ENCODE measurements at regions not wholly inside any gene's neighbourhood (a gene's known extent, or its start where the extent isn't known, plus 50 kb on each side); places are given as distances from the start of the nearest gene placed in this dataset.

DNA sequence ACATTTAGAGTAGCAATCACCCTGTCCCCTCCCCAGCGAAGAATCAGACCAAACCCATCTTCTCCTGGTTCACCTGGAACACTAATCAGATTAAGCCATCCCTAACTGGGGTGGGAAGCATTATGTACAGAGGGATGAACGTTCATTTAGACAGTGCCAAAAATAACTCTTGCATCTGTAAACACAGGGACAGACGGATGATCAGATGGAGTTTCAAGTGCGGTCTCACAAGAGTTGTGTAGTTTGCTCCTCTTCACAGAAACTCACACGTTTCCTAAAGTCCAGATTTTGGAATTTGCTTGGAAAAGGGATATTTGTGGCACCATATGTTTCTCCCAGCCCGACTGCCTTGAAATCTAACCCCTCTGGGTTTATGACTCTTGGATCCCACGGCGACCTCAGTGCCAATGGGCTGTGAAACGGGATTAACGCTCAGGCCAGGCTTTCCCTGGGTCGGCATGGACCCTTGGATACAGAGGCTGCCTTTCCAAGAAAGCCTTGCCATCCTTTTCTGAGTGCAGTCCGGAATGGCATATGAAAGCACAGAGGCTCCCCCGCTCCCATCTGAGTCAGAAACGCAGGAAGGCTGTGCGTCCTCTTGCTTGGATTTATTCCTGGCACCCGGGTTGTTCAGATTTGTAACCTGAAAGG is 293.2 kb upstream of the HABP2 start:
- ATAC-seq: no peak
- intact Hi-C loops (cut with DNase I): no loop called here
- Histone ChIP-seq H3K4me3 (no peak overlapping the region), H3K27ac (no peak overlapping the region), H3K36me3 (no peaks in the 10 kb centered on the region), H3K4me1 (no peaks in the 10 kb centered on the region), H3K27me3 (no peaks in the 10 kb centered on the region), H3K9me3 (no peaks in the 10 kb centered on the region)
- 62% methylated on average over 11 of the region's 16 CpGs for WGBS (ENCODE audit: insufficient coverage, low coverage, low lambda C conversion rate, missing lambda C conversion rate)
- TF ChIP-seq POLR2A (IDR thresholded peaks at IDR 0.05): no peak
- TF ChIP-seq, protein P1, sequence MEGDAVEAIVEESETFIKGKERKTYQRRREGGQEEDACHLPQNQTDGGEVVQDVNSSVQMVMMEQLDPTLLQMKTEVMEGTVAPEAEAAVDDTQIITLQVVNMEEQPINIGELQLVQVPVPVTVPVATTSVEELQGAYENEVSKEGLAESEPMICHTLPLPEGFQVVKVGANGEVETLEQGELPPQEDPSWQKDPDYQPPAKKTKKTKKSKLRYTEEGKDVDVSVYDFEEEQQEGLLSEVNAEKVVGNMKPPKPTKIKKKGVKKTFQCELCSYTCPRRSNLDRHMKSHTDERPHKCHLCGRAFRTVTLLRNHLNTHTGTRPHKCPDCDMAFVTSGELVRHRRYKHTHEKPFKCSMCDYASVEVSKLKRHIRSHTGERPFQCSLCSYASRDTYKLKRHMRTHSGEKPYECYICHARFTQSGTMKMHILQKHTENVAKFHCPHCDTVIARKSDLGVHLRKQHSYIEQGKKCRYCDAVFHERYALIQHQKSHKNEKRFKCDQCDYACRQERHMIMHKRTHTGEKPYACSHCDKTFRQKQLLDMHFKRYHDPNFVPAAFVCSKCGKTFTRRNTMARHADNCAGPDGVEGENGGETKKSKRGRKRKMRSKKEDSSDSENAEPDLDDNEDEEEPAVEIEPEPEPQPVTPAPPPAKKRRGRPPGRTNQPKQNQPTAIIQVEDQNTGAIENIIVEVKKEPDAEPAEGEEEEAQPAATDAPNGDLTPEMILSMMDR (IDR thresholded peaks at IDR 0.05): no peak
- DNase-seq: no peak

DNA sequence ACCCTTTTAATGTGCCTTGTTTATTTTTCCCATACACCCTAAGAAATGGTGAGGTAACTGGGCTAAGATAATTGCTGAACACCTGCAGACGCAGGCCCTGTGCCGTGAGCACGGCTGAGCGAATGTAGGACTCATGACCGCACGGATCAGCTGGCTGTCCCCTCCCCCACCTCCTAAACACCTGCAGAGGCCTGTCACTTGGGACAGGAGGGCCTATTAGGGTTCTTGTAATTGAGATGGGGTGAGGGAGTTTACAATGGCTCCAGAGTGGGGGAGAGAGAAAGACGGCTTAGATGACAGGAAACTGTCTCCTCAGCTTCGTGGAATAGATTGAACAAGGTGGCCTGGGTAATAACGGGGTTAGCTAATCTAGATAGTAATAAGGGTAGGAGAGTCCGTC is 291.7 kb upstream of the HABP2 start:
- no peak for DNase-seq
- no peak overlapping the region for H3K27ac ChIP-seq
- no peaks in the 10 kb centered on the region for H3K4me1 ChIP-seq
- intact Hi-C loops (cut with DNase I): no loop called here
- no peaks in the 10 kb centered on the region for H3K27me3 ChIP-seq
- WGBS (ENCODE audit: insufficient coverage, low coverage, low lambda C conversion rate, missing lambda C conversion rate): 77% methylated on average over 10 of the region's 10 CpGs
- no peaks in the 10 kb centered on the region for H3K9me3 ChIP-seq
- ATAC-seq: no peak
- no peak for TF ChIP-seq POLR2A (IDR thresholded peaks at IDR 0.05)
- TF ChIP-seq, protein P1 (IDR thresholded peaks at IDR 0.05): no peak
- H3K36me3 ChIP-seq: no peaks in the 10 kb centered on the region
- no peak overlapping the region for H3K4me3 ChIP-seq

DNA sequence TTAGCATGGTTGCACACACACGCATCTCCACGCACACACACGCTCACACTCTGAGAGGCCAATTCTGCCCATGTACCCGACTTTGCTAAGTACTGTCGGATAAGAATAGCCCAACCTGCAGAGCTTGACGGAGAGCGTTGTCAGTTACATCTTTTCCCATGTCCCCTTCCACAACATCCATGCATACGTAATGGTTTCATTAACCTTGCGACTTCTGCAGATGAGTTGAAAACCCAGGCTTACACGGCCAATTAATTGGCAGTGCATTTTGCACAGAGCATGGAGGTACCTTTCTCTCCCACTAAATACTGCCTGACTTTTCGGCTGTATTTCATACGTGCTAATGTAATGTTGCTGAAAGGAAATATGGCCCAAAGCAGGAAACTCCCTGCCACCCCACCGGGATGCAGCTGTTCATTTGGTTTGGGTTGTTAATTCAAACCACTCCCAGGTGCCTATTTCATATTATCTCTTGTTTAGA is 291.2 kb upstream of the HABP2 start:
- H3K36me3 ChIP-seq: no peaks in the 10 kb centered on the region
- TF ChIP-seq POLR2A (IDR thresholded peaks at IDR 0.05): no peak
- intact Hi-C loops (cut with DNase I): no loop called here
- no peaks in the 10 kb centered on the region for H3K4me1 ChIP-seq
- no peaks in the 10 kb centered on the region for H3K27me3 ChIP-seq
- H3K9me3 ChIP-seq: no peaks in the 10 kb centered on the region
- 75% methylated on average over 10 of the region's 13 CpGs for WGBS (ENCODE audit: insufficient coverage, low coverage, low lambda C conversion rate, missing lambda C conversion rate)
- DNase-seq: no peak
- no peak overlapping the region for H3K4me3 ChIP-seq
- H3K27ac ChIP-seq: no peak overlapping the region
- ATAC-seq: no peak

DNA sequence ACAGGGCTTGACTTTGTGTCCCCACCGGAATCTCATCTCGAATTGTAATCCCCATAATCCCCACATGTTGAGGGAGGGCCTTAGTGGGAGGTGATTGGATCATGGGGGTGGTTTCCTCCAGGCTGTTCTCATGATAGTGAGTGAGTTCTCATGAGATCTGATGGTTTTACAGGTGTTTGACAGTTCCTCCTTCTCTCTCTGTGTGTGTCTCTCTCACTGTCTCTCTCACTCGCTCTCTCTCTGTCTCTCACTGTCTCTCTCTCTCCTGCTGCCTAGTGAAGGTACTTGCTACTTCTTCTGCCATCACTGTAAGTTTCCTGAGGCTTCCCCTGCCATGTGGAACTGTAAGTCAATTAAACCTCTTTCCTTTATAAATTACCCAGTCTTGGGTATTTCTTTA is 289.8 kb upstream of the HABP2 start:
- Histone ChIP-seq H3K27me3 (no peaks in the 10 kb centered on the region), H3K4me1 (no peaks in the 10 kb centered on the region), H3K27ac (no peak overlapping the region), H3K4me3 (no peak overlapping the region), H3K9me3 (no peaks in the 10 kb centered on the region), H3K36me3 (no peaks in the 10 kb centered on the region)
- no peak for DNase-seq
- 100% methylated on average over 1 of the region's 3 CpGs for WGBS (ENCODE audit: insufficient coverage, low coverage, low lambda C conversion rate, missing lambda C conversion rate)
- intact Hi-C loops (cut with DNase I): no loop called here
- no peak for TF ChIP-seq POLR2A (IDR thresholded peaks at IDR 0.05)
- TF ChIP-seq, protein P1 (IDR thresholded peaks at IDR 0.05): no peak
- no peak for ATAC-seq

DNA sequence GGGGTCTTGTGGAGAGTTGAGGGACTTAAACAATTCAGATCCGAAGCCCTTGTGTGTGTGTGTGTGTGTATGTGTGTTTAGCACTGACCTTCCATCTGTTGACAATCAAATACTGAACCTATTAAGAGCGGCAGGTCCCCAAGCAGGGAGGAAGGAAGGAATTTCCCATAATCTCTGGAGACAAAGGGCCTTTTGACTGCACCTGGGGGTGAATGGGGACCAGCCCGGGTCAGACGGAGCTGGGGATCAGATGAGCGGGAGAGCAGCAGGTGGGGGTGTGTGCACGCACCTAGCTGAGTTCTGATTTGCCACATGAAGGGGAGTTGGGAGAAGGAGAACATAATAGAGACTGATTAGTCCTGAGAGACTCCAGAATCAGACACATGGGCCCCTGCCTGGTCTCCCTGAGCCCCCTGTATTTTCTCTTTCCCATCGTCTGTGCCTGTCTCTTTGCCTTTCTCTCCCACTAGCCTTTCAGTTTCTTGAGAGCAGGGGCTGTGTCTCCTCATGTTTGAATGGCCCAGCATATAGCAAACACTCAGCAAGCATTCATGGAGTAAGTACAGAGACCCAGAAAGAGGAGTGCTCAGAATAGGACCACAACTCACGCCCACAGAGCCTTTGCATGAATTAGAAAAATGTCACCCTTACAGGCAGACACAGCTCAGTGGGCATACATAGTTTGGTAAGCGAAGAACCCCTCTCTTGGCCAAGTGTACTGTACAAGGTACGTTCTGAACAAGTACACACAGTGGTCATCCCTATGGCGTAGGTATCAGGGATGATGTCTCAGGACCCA is 288.3 kb upstream of the HABP2 start:
- Histone ChIP-seq H3K27me3 (no peaks in the 10 kb centered on the region), H3K4me1 (no peaks in the 10 kb centered on the region), H3K36me3 (no peaks in the 10 kb centered on the region), H3K9me3 (no peaks in the 10 kb centered on the region), H3K27ac (no peak overlapping the region), H3K4me3 (no peak overlapping the region)
- TF ChIP-seq POLR2A (IDR thresholded peaks at IDR 0.05): no peak
- TF ChIP-seq, protein P1 (IDR thresholded peaks at IDR 0.05): no peak
- ATAC-seq: no peak
- DNase-seq: no peak
- intact Hi-C loops (cut with DNase I): no loop called here
- WGBS (ENCODE audit: insufficient coverage, low coverage, low lambda C conversion rate, missing lambda C conversion rate): 46% methylated on average over 6 of the region's 11 CpGs

Data from right lobe of liver (tissue), 6 donors.